Tibial artery (tissue), 4 donors: ENCODE measurements at regions not wholly inside any gene's neighbourhood (a gene's known extent, or its start where the extent isn't known, plus 50 kb on each side); places are given as distances from the start of the nearest gene placed in this dataset.
A peak's percentile ranks its signal among the peaks of the same experiment; 100 is the strongest.

Source experiments
- DNase-seq, 2 donors: peaks; one replicate each; pipeline ENCODE4 v3.0.0-alpha.2; 2019
- H3K27ac ChIP-seq, 2 donors: fragments of 200-600 bp; sonication (generic) in 1 of 2; 1 replicate in 1 of 2; 2 replicates in 1 of 2; pipeline ENCODE4 v1.5.1; 2018 to 2019; ENCODE audit warnings: mild to moderate bottlenecking in 1 of 2
- H3K27me3 ChIP-seq, 2 donors: fragments of 200-600 bp; sonication (generic) in 1 of 2; one replicate each; pipeline versions ENCODE4 v1.5.1 to v1.6.0; 2016 to 2019
- H3K36me3 ChIP-seq, 3 donors: fragments of 200-600 bp; sonication (generic) in 2 of 3; one replicate each; pipeline ENCODE4 v1.5.1; 2016 to 2019; ENCODE audit warnings: mild to moderate bottlenecking in 2 of 3
- H3K4me1 ChIP-seq, 4 donors: fragments of 200-600 bp; sonication (generic) in 2 of 4; 1 replicate in 3 of 4; 2 replicates in 1 of 4; pipeline ENCODE4 v1.5.1; 2016 to 2019
- H3K4me3 ChIP-seq, 2 donors: fragments of 200-600 bp; sonication (generic) in 1 of 2; 1 replicate in 1 of 2; 2 replicates in 1 of 2; pipeline ENCODE4 v1.5.1; 2018 to 2019; ENCODE audit warnings: mild to moderate bottlenecking in 2 of 2
- H3K9me3 ChIP-seq, 3 donors: fragments of 200-600 bp; sonication (generic) in 1 of 3; one replicate each; pipeline ENCODE4 v1.5.1; 2016 to 2019
- CTCF ChIP-seq, 2 experiments: fragments of 200-600 bp in 1 of 2; fragments of 450-650 bp in 1 of 2; IDR thresholded peaks; one replicate each; pipeline ENCODE4 v1.5.1; 2017 to 2019; ENCODE audit warnings: antibody characterized with exemption in 2 of 2, mild to moderate bottlenecking in 1 of 2, moderate library complexity in 1 of 2
- intact Hi-C: fragments of 100-400 bp; cut with DNase I; formaldehyde crosslinking; loops from one replicate; pipeline ENCODE4 v1.15.0; 2023; ENCODE audit warnings: low total_unique reads

- H3K4me3 ChIP-seq, result no peak overlapping the region
Measured at GRCh38 chr4:175947117-175947722, 118.4 kb upstream of the WDR17 start.

GRCh38 chr4:175951794-175952193 lies 113.8 kb upstream of the WDR17 start:
- no peaks in the 10 kb centered on the region for H3K27me3 ChIP-seq
- no peaks in the 10 kb centered on the region for H3K9me3 ChIP-seq
- H3K4me1 ChIP-seq, result no peaks in the 10 kb centered on the region
- no peak overlapping the region for H3K27ac ChIP-seq
- H3K36me3 ChIP-seq, result no peaks in the 10 kb centered on the region
- no peak overlapping the region for H3K4me3 ChIP-seq
- no peak for DNase-seq
- intact Hi-C loops, result no loop called here
- no peak for TF ChIP-seq CTCF (IDR thresholded peaks at IDR 0.05)

More at GRCh38 chr4:175947117-175947722, 118.4 kb upstream of the WDR17 start:
- H3K4me1 ChIP-seq, result no peaks in the 10 kb centered on the region
- H3K9me3 ChIP-seq, result no peaks in the 10 kb centered on the region
- DNase-seq, result no peak
- peak; percentile 28 to 52 for TF ChIP-seq CTCF (IDR thresholded peaks at IDR 0.05)
- no peaks in the 10 kb centered on the region for H3K27me3 ChIP-seq
- no peak overlapping the region for H3K27ac ChIP-seq
- no peaks in the 10 kb centered on the region for H3K36me3 ChIP-seq
- intact Hi-C loops, result no loop called here

GRCh38 chr4:175953116-175953515 lies 112.5 kb upstream of the WDR17 start:
- no peaks in the 10 kb centered on the region for H3K4me1 ChIP-seq
- no peak for DNase-seq
- no peaks in the 10 kb centered on the region for H3K27me3 ChIP-seq
- intact Hi-C loops, result no loop called here
- no peak overlapping the region for H3K27ac ChIP-seq
- no peak for TF ChIP-seq CTCF (IDR thresholded peaks at IDR 0.05)
- no peaks in the 10 kb centered on the region for H3K36me3 ChIP-seq
- H3K9me3 ChIP-seq, result no peaks in the 10 kb centered on the region
- no peak overlapping the region for H3K4me3 ChIP-seq

- TF ChIP-seq CTCF (IDR thresholded peaks at IDR 0.05), result no peak
- Histone ChIP-seq H3K4me1 (no peaks in the 10 kb centered on the region), H3K27ac (no peak overlapping the region), H3K9me3 (no peaks in the 10 kb centered on the region), H3K27me3 (no peaks in the 10 kb centered on the region), H3K36me3 (no peaks in the 10 kb centered on the region), H3K4me3 (no peak overlapping the region)
- intact Hi-C loops, result no loop called here
- DNase-seq, result no peak
Measured at GRCh38 chr4:175953960-175954521, 111.6 kb upstream of the WDR17 start.

GRCh38 chr4:175954685-175955084 lies 111.0 kb upstream of the WDR17 start:
- H3K9me3 ChIP-seq, result no peaks in the 10 kb centered on the region
- H3K4me3 ChIP-seq, result no peak overlapping the region
- intact Hi-C loops, result no loop called here
- no peaks in the 10 kb centered on the region for H3K27me3 ChIP-seq
- no peaks in the 10 kb centered on the region for H3K4me1 ChIP-seq
- no peak for DNase-seq
- TF ChIP-seq CTCF (IDR thresholded peaks at IDR 0.05), result no peak
- no peak overlapping the region for H3K27ac ChIP-seq
- H3K36me3 ChIP-seq, result no peaks in the 10 kb centered on the region
